MCF 10A (cell line): ENCODE measurements at regions not wholly inside any gene's neighbourhood (a gene's known extent, or its start where the extent isn't known, plus 50 kb on each side); places are given as distances from the start of the nearest gene placed in this dataset.

ENCODE experiments used
- BruUV-seq: library from RNA; stranded (reverse); fragments of 400-500 nt; replicated peaks from 2 replicates; lab custom pipeline; 2021; lab: Mats Ljungman, UMichigan
- CTCF ChIA-PET: fragments of 300-600 bp; sonication (Branson Sonifier 250); formaldehyde crosslinking; extraction: SDS; loops from one replicate; lab custom pipeline; 2021; ENCODE audit warnings: antibody characterized with exemption, inconsistent platforms; lab: Yijun Ruan, JAX
- POLR2A ChIA-PET: fragments of 300-600, 350-650 bp; sonication (Branson Sonifier 250); formaldehyde crosslinking; extraction: SDS; loops from one replicate; lab custom pipeline; 2020; ENCODE audit warnings: antibody characterized with exemption, inconsistent platforms; lab: Yijun Ruan, JAX
- DNase-seq: peaks from one replicate; pipeline ENCODE4 v3.0.0-alpha.2; 2018; ENCODE audit not compliant: unreplicated experiment
- H3K27ac Mint-ChIP-seq: one replicate; pipeline ENCODE4 v1.8.0; 2022; ENCODE audit warnings: mild to moderate bottlenecking, low read depth, mixed read lengths; ENCODE audit not compliant: unreplicated experiment
- H3K27me3 Mint-ChIP-seq: one replicate; pipeline ENCODE4 v1.8.0; 2022; ENCODE audit warnings: mixed read lengths; ENCODE audit not compliant: insufficient read depth, unreplicated experiment
- H3K36me3 Mint-ChIP-seq: one replicate; pipeline ENCODE4 v1.8.0; 2022; ENCODE audit warnings: mild to moderate bottlenecking, moderate library complexity, mixed read lengths; ENCODE audit not compliant: insufficient read depth, unreplicated experiment
- H3K4me1 Mint-ChIP-seq: one replicate; pipeline ENCODE4 v1.8.0; 2022; ENCODE audit warnings: mixed read lengths; ENCODE audit not compliant: insufficient read depth, unreplicated experiment
- H3K4me3 Mint-ChIP-seq: one replicate; pipeline ENCODE4 v1.8.0; 2022; ENCODE audit warnings: mild to moderate bottlenecking, moderate library complexity, mixed read lengths; ENCODE audit not compliant: unreplicated experiment
- H3K9me3 Mint-ChIP-seq: one replicate; pipeline ENCODE4 v1.8.0; 2022; ENCODE audit warnings: mixed read lengths; ENCODE audit not compliant: unreplicated experiment
- CTCF ChIP-seq: fragments of 200-600 bp; IDR thresholded peaks from one replicate; pipeline ENCODE4 v1.8.0; 2022; ENCODE audit warnings: antibody characterized with exemption, mild to moderate bottlenecking; ENCODE audit not compliant: unreplicated experiment
- intact Hi-C: fragments of 100-400 bp; cut with micrococcal nuclease; formaldehyde crosslinking; loops from 2 replicates; pipeline ENCODE4 v1.14.1; 2022

DNA sequence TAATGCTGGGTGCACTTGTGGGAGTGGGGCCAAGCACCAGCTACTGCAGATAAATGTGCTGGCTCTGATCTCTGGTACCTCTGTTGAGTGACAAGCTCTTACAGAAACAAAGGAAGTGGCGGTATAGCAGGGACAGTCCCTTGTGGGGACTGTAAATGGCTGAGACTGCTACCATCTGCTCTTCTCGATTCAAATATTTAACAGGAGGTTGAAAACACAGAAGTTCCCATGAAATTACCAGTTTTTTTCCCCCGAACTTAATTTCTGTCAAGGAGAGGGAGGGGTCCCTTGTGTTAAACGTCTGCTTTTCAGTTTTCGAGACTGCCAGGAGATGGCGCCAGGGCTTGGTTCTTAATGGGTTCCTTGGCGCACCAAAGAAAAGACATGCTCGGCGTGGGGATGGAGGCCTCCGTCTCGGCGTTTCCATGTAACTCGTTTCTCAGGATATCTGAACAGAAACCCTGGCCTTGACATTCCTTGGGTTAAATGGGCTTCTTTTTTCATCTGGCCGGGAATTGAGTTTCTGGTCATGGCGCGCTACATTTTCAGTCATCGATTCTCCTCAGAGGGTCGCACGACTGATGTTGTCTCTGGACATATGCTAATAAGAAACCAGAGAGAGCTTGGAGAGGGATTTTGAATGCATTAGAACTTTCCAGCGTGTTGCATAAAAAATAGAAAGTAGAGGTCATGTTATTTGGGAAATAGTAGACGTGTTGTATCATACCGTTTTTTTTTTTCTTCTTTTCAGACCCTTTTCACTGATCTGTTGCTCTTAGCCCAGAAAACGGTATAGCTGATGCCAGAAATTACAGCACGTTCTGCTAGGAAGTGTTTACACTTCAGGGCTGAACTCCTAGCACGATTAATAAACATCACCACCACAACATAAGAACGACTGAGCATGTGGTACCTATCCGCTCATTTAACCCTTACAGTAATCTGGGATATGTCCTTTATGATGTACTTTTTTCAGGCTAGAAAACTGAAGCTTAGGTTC is 64.0 kb downstream of the CARTPT start:
- POLR2A ChIA-PET = interaction anchor here (1.0 to 1.2 kb wide), 2 partner anchors 139 to 525 kb away, joined by 4 read pairs; no protein-coding TSS in a partner anchor
- intact Hi-C loops = loop anchor here (1.0 to 5.0 kb wide), 6 partner anchors 140 to 754 kb away; partner anchors contain the start of gene MAP1B
- Mint-ChIP-seq H3K27ac (no peak overlapping the region), H3K27me3 (peaks cover 7% of the 10 kb centered on the region), H3K4me3 (no peak overlapping the region), H3K36me3 (peaks cover 6% of the 10 kb centered on the region), H3K4me1 (peaks cover 13% of the 10 kb centered on the region), H3K9me3 (no peaks in the 10 kb centered on the region)
- peak; percentile 66 for TF ChIP-seq CTCF
- DNase-seq = peak; percentile 75
- CTCF ChIA-PET = interaction anchor here (0.5 to 3.1 kb wide), 32 partner anchors 17 to 1058 kb away, joined by 3 to 26 read pairs (median 3); no protein-coding TSS in a partner anchor
- no TSS peak for BruUV-seq

DNA sequence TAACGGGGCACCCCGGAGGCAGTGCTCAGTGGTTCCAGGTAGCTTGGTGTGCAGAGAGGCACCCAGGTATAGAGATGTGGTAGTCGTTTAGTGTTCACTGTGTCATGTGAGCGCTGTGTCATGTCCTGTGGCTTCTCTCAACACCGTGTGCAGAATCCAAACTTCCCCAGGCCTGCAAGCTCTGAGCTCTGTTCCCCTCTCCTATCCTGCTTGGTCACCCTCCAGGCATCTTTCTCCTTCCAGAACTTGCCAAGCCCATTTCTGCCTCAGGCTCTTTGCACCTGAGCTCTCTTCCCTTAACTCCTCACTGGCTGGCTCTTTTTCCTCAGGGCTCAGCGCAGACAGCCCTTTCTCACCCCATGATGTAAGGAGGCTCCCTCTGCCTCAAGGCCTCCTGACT is 64.8 kb downstream of the CARTPT start:
- H3K36me3 Mint-ChIP-seq = peaks cover 6% of the 10 kb centered on the region
- peaks cover 4% of the 10 kb centered on the region for H3K9me3 Mint-ChIP-seq
- no TSS peak for BruUV-seq
- POLR2A ChIA-PET = interaction anchor here (1.0 kb wide), 1 partner anchor 138 kb away, joined by 4 read pairs; no protein-coding TSS in a partner anchor
- DNase-seq = no peak
- no peak overlapping the region for H3K4me3 Mint-ChIP-seq
- H3K4me1 Mint-ChIP-seq = peaks cover 13% of the 10 kb centered on the region
- peaks cover 16% of the 10 kb centered on the region for H3K27me3 Mint-ChIP-seq
- TF ChIP-seq CTCF = no peak
- intact Hi-C loops = loop anchor here (1.0 to 5.0 kb wide), 6 partner anchors 139 to 753 kb away; partner anchors contain the start of gene MAP1B
- CTCF ChIA-PET = interaction anchor here (0.5 to 3.1 kb wide), 21 partner anchors 17 to 534 kb away, joined by 3 to 26 read pairs (median 4); no protein-coding TSS in a partner anchor
- H3K27ac Mint-ChIP-seq = no peak overlapping the region

GRCh38 chr5:71786337-71787055 is 67.4 kb downstream of the CARTPT start:
- Mint-ChIP-seq H3K36me3 (no peaks in the 10 kb centered on the region), H3K9me3 (peaks cover 10% of the 10 kb centered on the region), H3K27ac (no peak overlapping the region), H3K27me3 (peaks cover 23% of the 10 kb centered on the region), H3K4me1 (peaks cover 6% of the 10 kb centered on the region), H3K4me3 (no peak overlapping the region)
- no peak for TF ChIP-seq CTCF
- intact Hi-C loops = no loop called here
- POLR2A ChIA-PET = interaction anchor here (1.0 kb wide), 1 partner anchor 520 kb away, joined by 3 read pairs; no protein-coding TSS in a partner anchor
- DNase-seq = no peak
- CTCF ChIA-PET = no interaction called here
- BruUV-seq = no TSS peak
